Keratinocyte (primary cell): ENCODE measurements at regions not wholly inside any gene's neighbourhood (a gene's known extent, or its start where the extent isn't known, plus 50 kb on each side); places are given as distances from the start of the nearest gene placed in this dataset.

Source experiments
- EZH2 ChIP-seq: IDR thresholded peaks from one replicate; pipeline ENCODE4 v1.6.1; 2012; ENCODE audit warnings: inconsistent platforms, mild to moderate bottlenecking, low read length, moderate library complexity
- TF ChIP-seq, protein P1 (sequence below), 3 experiments: IDR thresholded peaks in 1 of 3; conservative IDR thresholded peaks in 1 of 3; optimal IDR thresholded peaks in 1 of 3; 2 replicates in 2 of 3; 3 replicates in 1 of 3; pipeline versions ENCODE3 to v1.5.1; 2011; ENCODE audit warnings: low read length in 3 of 3, mild to moderate bottlenecking in 3 of 3, moderate library complexity in 2 of 3, control low read depth in 1 of 3, inconsistent platforms in 1 of 3; ENCODE audit not compliant: insufficient read depth in 2 of 3; ENCODE audit errors: extremely low read depth in 1 of 3

DNA sequence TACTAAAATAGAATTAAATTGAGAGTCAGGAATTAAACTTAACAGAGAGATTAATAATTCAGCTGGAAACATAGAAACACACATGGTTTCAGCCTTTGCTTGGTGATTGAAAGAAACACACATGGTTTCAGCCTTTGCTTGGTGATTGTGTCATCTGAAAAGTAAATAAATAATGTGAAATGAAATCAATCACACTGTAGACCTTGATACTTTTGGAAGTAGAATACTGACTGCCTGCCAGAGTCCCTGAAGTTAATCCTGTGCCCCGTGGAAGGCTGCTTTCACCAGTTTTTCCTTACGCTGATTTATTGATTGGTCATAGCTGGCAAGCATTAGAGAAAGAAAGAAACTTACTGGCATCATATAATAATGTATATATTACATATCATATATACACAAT, 1252.7 kb upstream of the FAM98A start:
- TF ChIP-seq EZH2, result no peak
- TF ChIP-seq, protein P1, sequence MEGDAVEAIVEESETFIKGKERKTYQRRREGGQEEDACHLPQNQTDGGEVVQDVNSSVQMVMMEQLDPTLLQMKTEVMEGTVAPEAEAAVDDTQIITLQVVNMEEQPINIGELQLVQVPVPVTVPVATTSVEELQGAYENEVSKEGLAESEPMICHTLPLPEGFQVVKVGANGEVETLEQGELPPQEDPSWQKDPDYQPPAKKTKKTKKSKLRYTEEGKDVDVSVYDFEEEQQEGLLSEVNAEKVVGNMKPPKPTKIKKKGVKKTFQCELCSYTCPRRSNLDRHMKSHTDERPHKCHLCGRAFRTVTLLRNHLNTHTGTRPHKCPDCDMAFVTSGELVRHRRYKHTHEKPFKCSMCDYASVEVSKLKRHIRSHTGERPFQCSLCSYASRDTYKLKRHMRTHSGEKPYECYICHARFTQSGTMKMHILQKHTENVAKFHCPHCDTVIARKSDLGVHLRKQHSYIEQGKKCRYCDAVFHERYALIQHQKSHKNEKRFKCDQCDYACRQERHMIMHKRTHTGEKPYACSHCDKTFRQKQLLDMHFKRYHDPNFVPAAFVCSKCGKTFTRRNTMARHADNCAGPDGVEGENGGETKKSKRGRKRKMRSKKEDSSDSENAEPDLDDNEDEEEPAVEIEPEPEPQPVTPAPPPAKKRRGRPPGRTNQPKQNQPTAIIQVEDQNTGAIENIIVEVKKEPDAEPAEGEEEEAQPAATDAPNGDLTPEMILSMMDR (optimal IDR thresholded peaks at IDR 0.05 in 1 of 3, IDR thresholded peaks at IDR 0.05 in 1 of 3, conservative IDR thresholded peaks at IDR 0.05 in 1 of 3; ENCODE audit: extremely low read depth in 1 of 3, insufficient read depth in 2 of 3, low read length in 3 of 3), result no peak
